ENCODE measurements at regions not wholly inside any gene's neighbourhood (a gene's known extent, or its start where the extent isn't known, plus 50 kb on each side); places are given as distances from the start of the nearest gene placed in this dataset.

DNA sequence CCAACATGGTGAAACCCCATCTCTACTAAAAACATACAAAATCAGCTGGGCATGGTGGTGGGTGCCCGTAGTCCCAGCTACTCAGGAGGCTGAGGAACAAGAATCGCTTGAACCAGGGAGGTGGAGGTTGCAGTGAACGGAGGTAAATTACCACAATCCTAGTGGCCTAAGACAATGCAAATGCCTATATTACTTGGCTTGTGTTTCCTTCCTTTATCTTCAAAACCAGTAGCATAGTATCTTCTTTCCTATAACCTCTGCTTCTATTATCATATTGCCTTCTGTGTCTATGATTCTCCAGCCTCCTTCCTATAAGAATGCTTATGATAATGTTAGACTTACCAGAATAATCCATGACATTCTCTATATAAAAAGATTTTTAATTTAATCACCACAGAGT is 156.2 kb upstream of the RGS18 start:
- Histone ChIP-seq H3K56ac (ENCODE audit: extremely low read depth, insufficient read depth, low read length) (no peak overlapping the region), H3K9me3 (ENCODE audit: control insufficient read depth, insufficient read depth, low read length) (no peaks in the 10 kb centered on the region), H2BK5ac (ENCODE audit: low read depth, low read length, poor library complexity, severe bottlenecking) (no peak overlapping the region), H3K4ac (ENCODE audit: low read depth, low read length) (no peak overlapping the region), H3K27me3 (ENCODE audit: control insufficient read depth, insufficient read depth, low read length) (no peaks in the 10 kb centered on the region), H3K18ac (ENCODE audit: low read depth, low read length) (no peak overlapping the region; the same call in 1 of the 2 replicates), H4K20me1 (ENCODE audit: insufficient read depth, low read length) (no peaks in the 10 kb centered on the region), H3K27ac (ENCODE audit: insufficient read depth, low read length) (no peak overlapping the region), H3K79me1 (ENCODE audit: low read depth in 1 of 2, low read length in 2 of 2) (no peaks in the 10 kb centered on the region), H3K4me2 (ENCODE audit: low read depth, low read length) (no peak overlapping the region), H2BK120ac (ENCODE audit: low read depth, low read length) (no peak overlapping the region), H3K9me1 (ENCODE audit: insufficient read depth, low read length) (no peaks in the 10 kb centered on the region), H3K9ac (ENCODE audit: low read depth, low read length) (no peak overlapping the region), H2AK9ac (replicated peaks; ENCODE audit: low read depth, low read length, poor library complexity) (no peak overlapping the region), H3K23ac (ENCODE audit: low read depth, low read length) (no peak overlapping the region), H2AFZ (replicated peaks; ENCODE audit: low read length, poor library complexity) (no peak overlapping the region), H4K91ac (ENCODE audit: insufficient read depth, low read depth, low read length) (no peak overlapping the region), H3K14ac (replicated peaks; ENCODE audit: low read depth, low read length) (0 out of 2 replicates have a peak overlapping the region, but pooled peaks have one; percentile 51), H2BK15ac (ENCODE audit: low read depth, low read length) (no peak overlapping the region), H2BK20ac (ENCODE audit: low read depth, low read length) (peak overlapping the region; percentile 25; the same call in 1 of the 2 replicates), H3K4me1 (ENCODE audit: control insufficient read depth, insufficient read depth, low read length) (0 out of 2 replicates have a peak, but pooled peaks cover 1% of the 10 kb centered on the region), H3K36me3 (ENCODE audit: control insufficient read depth, insufficient read depth, low read length) (no peaks in the 10 kb centered on the region), H4K8ac (ENCODE audit: low read depth in 2 of 2, low read length in 2 of 2) (no peak overlapping the region), H2AK5ac (ENCODE audit: low read depth, low read length) (no peak overlapping the region), H3K4me3 (ENCODE audit: insufficient read depth, low read depth, low read length) (no peak overlapping the region), H4K5ac (ENCODE audit: low read depth, low read length) (0 out of 2 replicates have a peak overlapping the region, but pooled peaks have one; percentile 40)
- ATAC-seq (ENCODE audit: low read depth) (no peak), DNase-seq (no peak)
- no peak for TF ChIP-seq RFX5 (IDR thresholded peaks at IDR 0.05; ENCODE audit: low read depth, low read length)
- TF ChIP-seq, protein P1, sequence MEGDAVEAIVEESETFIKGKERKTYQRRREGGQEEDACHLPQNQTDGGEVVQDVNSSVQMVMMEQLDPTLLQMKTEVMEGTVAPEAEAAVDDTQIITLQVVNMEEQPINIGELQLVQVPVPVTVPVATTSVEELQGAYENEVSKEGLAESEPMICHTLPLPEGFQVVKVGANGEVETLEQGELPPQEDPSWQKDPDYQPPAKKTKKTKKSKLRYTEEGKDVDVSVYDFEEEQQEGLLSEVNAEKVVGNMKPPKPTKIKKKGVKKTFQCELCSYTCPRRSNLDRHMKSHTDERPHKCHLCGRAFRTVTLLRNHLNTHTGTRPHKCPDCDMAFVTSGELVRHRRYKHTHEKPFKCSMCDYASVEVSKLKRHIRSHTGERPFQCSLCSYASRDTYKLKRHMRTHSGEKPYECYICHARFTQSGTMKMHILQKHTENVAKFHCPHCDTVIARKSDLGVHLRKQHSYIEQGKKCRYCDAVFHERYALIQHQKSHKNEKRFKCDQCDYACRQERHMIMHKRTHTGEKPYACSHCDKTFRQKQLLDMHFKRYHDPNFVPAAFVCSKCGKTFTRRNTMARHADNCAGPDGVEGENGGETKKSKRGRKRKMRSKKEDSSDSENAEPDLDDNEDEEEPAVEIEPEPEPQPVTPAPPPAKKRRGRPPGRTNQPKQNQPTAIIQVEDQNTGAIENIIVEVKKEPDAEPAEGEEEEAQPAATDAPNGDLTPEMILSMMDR (conservative IDR thresholded peaks at IDR 0.05; ENCODE audit: low read depth, low read length) = no peak
- no peak for TF ChIP-seq RCOR1 (IDR thresholded peaks at IDR 0.05; ENCODE audit: insufficient replicate concordance, low read length)
- no peak for TF ChIP-seq ELK1 (IDR thresholded peaks at IDR 0.05; ENCODE audit: borderline replicate concordance, low read depth, low read length)
- no peak for TF ChIP-seq MXI1 (IDR thresholded peaks at IDR 0.05; ENCODE audit: borderline replicate concordance, low read depth, low read length)
- in situ Hi-C loops (cut with MboI; ENCODE audit: low sequenced_read_pairs) (no loop called here), intact Hi-C loops (cut with micrococcal nuclease) (no loop called here), dilution Hi-C loops (cut with HindIII; ENCODE audit: low sequenced_read_pairs, unreplicated experiment) (no loop called here)
- CTCF ChIA-PET = no interaction called here
- POLR2A ChIA-PET (ENCODE audit: unreplicated experiment) = no interaction called here
- no TSS peak for BruUV-seq (replicated peaks)
- no CpG with 5 or more reads among the region's 3 CpGs for WGBS, 2 experiments (ENCODE audit: extremely low coverage in 2 of 2, insufficient read length in 1 of 2)

Data from IMR-90 (cell line).